AG09319 (cell line): ENCODE measurements at regions not wholly inside any gene's neighbourhood (a gene's known extent, or its start where the extent isn't known, plus 50 kb on each side); places are given as distances from the start of the nearest gene placed in this dataset.

Experiments
- DNase-seq: peaks from one replicate; pipeline ENCODE4 v3.0.0-alpha.2; 2010; ENCODE audit warnings: low read depth; ENCODE audit errors: extremely low read depth
- CTCF ChIP-seq: IDR thresholded peaks from 2 replicates; pipeline ENCODE4 v1.5.1; 2011; ENCODE audit warnings: low read depth, mild to moderate bottlenecking, inconsistent platforms, low read length, moderate library complexity

GRCh38 chr6:43914272-43915147 lies 144.5 kb downstream of the VEGFA start:
- no peak for DNase-seq
- TF ChIP-seq CTCF = no peak

GRCh38 chr6:43913375-43914271 lies 143.6 kb downstream of the VEGFA start:
- TF ChIP-seq CTCF = no peak
- no peak for DNase-seq

GRCh38 chr6:43912598-43913371 lies 142.8 kb downstream of the VEGFA start:
- TF ChIP-seq CTCF = no peak
- no peak for DNase-seq

GRCh38 chr6:43912116-43912577 lies 142.1 kb downstream of the VEGFA start:
- no peak for DNase-seq
- no peak for TF ChIP-seq CTCF

- no peak for DNase-seq
Observed at GRCh38 chr6:43911354-43912115, 141.5 kb downstream of the VEGFA start.

More at GRCh38 chr6:43911354-43912115, 141.5 kb downstream of the VEGFA start:
- TF ChIP-seq CTCF = no peak
